Muscle of leg (tissue), 3 donors: ENCODE measurements at regions not wholly inside any gene's neighbourhood (a gene's known extent, or its start where the extent isn't known, plus 50 kb on each side); places are given as distances from the start of the nearest gene placed in this dataset.

Source experiments
- DNase-seq: peaks from one replicate; pipeline ENCODE4 v3.0.0; 2013
- H3K27ac ChIP-seq: one replicate; pipeline ENCODE4 v1.5.1; 2013; ENCODE audit warnings: mild to moderate bottlenecking, low read length, control low read depth
- H3K27me3 ChIP-seq: one replicate; pipeline ENCODE4 v1.6.1; 2013; ENCODE audit warnings: low read length; ENCODE audit not compliant: control insufficient read depth, insufficient read depth
- H3K36me3 ChIP-seq: one replicate; pipeline ENCODE4 v1.6.1; 2013; ENCODE audit warnings: low read length; ENCODE audit not compliant: control insufficient read depth, insufficient read depth
- H3K4me1 ChIP-seq: one replicate; pipeline ENCODE4 v1.6.1; 2013; ENCODE audit warnings: low read length; ENCODE audit not compliant: control insufficient read depth, insufficient read depth
- H3K4me3 ChIP-seq: one replicate; pipeline ENCODE4 v1.5.1; 2013; ENCODE audit warnings: low read length, control low read depth
- H3K9me3 ChIP-seq: replicated peaks from 2 replicates; pipeline ENCODE4 v1.6.1; 2013; ENCODE audit warnings: low read depth, low read length; ENCODE audit not compliant: control insufficient read depth
- WGBS: methylation state at CpG from one replicate; pipeline ENCODE4 v1.1.5; 2013; ENCODE audit warnings: missing lambda C conversion rate; ENCODE audit not compliant: insufficient coverage; 5-methylcytosine and 5-hydroxymethylcytosine counted together

DNA sequence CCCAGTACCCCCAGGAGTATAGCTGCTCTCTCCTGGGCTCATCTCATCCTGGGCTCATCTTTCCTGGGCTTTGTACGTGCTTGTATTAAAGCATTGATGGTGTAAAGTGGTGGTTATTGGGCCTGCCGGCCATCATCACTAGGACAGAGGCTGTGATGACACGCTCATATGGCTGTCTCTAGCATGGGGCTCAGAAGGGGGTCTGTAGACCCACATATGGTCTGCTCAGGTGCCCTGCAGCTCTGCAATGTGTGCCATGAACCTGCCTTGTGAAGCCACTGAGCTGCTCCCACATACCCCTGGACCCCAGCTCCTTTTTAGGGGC is 143.4 kb downstream of the CDC5L start:
- WGBS = 100% methylated on average over 2 of the region's 3 CpGs
- no peaks in the 10 kb centered on the region for H3K9me3 ChIP-seq
- H3K4me1 ChIP-seq = no peaks in the 10 kb centered on the region
- H3K36me3 ChIP-seq = no peaks in the 10 kb centered on the region
- no peak for DNase-seq
- no peak overlapping the region for H3K27ac ChIP-seq
- H3K4me3 ChIP-seq = no peak overlapping the region
- peaks cover 6% of the 10 kb centered on the region for H3K27me3 ChIP-seq

DNA sequence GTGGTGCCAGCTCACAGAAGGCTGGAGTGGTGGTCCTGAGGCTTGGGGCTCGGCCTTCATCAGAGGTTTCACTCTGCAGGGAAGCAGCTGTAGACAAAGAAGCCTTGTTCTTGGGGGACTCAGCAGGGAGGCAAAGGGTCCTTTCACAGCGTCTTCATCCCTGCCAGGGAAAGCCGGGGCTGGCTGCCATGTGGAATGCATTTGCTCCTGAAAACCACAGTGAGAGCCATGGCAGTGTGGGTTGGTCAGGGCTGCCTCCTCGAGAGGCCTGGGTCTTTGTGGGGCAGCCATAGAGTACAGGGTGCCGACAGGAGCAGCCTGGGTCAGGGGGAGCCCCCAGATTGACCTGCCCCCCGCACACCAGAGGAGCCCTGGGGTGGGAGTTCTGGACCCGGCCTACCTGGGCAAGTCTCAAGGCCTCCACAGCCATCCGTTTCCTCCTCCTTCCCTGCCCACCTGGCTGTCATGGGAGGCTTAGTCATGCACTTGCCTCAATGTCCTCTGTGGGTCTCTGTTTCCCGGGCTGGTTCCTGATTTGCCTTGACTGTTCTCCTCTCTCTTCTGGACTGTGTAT is 144.0 kb downstream of the CDC5L start:
- H3K27ac ChIP-seq = no peak overlapping the region
- H3K27me3 ChIP-seq = peaks cover 6% of the 10 kb centered on the region
- H3K9me3 ChIP-seq = no peaks in the 10 kb centered on the region
- H3K4me3 ChIP-seq = no peak overlapping the region
- WGBS = 66% methylated on average over 8 of the region's 9 CpGs
- no peaks in the 10 kb centered on the region for H3K36me3 ChIP-seq
- H3K4me1 ChIP-seq = no peaks in the 10 kb centered on the region
- no peak for DNase-seq

DNA sequence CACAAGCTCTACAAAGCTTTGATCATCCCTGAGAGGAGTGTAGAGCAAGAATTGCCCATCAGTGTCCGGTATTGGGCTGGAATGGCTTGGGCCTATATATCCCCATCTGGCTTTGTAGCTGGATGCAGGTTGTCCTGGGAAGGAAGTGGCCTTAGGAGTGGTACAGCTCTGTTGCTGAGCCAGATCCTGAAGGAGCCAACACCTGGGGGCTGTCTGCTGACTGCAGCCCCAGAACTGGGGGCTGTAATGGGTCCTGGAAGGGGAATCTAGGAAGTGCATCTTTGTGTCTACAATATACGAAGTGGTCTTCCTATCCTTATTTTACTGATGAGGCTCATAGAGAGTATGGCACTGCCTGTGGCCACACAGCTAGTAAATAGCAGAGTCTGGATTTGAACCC is 145.9 kb downstream of the CDC5L start:
- H3K36me3 ChIP-seq = no peaks in the 10 kb centered on the region
- H3K9me3 ChIP-seq = no peaks in the 10 kb centered on the region
- DNase-seq = no peak
- H3K4me3 ChIP-seq = no peak overlapping the region
- no peaks in the 10 kb centered on the region for H3K4me1 ChIP-seq
- no peak overlapping the region for H3K27ac ChIP-seq
- H3K27me3 ChIP-seq = peaks cover 6% of the 10 kb centered on the region
- WGBS = 82% methylated on average over 2 of the region's 2 CpGs

DNA sequence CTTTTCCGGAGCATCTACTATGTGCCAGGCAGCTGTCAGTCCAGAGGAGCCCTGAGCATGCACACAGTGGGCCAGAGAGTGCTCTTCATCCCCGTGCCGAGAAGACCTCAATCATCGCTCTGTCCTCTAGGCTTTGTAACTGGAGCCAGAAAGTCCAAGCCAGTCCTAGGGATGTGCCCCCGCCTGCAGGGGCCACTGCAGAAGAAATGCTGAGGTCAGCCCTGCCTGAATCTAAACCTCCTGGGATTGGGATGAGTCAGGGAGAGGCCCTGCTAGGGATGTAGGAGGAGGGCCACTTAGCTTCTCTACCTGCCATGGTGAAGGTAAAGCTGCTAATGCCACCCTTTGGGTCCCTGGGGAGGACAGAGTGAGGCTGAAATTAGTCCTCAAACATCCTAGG is 146.8 kb downstream of the CDC5L start:
- 93% methylated on average over 5 of the region's 5 CpGs for WGBS
- H3K9me3 ChIP-seq = no peaks in the 10 kb centered on the region
- H3K36me3 ChIP-seq = no peaks in the 10 kb centered on the region
- no peaks in the 10 kb centered on the region for H3K4me1 ChIP-seq
- DNase-seq = no peak
- no peak overlapping the region for H3K4me3 ChIP-seq
- no peak overlapping the region for H3K27ac ChIP-seq
- H3K27me3 ChIP-seq = peaks cover 6% of the 10 kb centered on the region

DNA sequence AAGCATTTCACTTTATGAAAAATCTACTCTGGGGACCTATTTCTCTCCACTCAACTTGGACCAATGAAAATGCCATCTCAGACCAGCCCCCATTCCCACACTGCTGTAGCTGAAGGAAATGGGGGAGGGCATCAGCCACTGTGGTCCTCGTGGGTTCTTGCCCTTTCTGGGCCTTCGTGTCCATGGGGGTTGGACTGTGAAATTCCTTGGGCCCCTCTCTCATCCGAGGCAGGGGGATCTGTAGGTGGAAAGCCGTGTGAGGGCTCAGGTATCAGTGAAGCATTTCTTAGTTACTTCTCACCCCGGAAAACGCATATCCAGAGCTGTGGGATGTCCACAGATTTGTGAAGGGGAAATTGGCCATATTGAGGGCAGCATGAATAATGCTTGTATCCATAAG is 147.9 kb downstream of the CDC5L start:
- Histone ChIP-seq H3K4me3 (no peak overlapping the region), H3K27me3 (peaks cover 4% of the 10 kb centered on the region), H3K36me3 (no peaks in the 10 kb centered on the region), H3K9me3 (no peaks in the 10 kb centered on the region), H3K27ac (no peak overlapping the region), H3K4me1 (no peaks in the 10 kb centered on the region)
- WGBS = 82% methylated on average over 6 of the region's 6 CpGs
- no peak for DNase-seq

DNA sequence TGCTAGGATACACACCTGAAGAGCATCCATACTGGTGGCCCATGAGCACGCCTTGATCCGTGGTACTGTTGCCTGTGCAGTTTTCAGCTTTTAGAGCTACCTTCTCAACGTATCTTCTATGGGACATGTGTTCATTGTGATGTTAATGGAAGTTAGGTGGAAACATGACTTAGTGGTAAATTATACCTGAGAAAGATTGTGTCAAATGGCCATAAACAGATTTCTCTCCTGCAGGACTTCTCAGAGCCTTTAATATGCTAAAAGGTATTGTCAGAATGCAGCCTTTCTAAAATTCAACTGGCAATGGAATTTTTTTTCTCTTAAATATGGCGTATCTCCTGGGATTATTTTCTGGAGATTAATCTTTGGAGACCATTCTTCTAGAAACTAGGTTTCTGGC is 148.5 kb downstream of the CDC5L start:
- 80% methylated on average over 2 of the region's 4 CpGs for WGBS

DNA sequence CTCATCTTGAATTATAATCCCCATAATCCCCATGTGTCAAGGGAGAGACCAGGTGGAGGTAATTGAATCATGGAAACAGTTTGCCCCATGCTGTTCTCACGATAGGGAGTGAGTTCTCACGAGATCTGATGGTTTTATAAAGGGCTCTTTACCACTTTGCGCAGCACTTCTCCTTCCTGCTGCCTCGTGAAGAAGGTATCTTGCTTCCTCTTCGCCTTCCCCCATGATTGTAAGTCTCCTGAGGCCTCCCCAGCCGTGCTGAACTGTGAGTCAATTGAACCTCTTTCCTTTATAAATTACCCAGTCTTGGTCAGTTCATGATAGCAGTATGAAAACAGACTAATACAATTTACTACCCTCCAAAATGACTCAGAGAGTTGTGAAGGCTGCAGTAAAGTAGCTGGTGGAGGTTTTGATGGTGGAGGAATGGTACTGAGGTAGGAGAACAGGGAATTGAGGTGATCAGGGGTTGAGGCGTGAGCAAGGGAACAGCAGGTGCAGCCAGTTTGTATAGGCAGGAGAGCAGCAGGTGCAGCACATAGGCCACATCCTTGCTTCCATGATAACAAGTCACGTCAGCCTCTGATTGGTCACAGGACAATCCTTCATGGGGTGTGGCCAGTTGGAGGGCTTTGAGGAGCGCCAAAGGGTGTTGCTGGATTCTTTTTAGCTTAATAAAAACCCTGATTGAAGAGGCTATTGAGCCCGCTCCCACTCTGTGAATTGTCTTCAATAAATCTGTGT is 150.0 kb downstream of the CDC5L start:
- Histone ChIP-seq H3K36me3 (no peaks in the 10 kb centered on the region), H3K27me3 (peaks cover 6% of the 10 kb centered on the region), H3K4me1 (no peaks in the 10 kb centered on the region), H3K4me3 (no peak overlapping the region), H3K27ac (no peak overlapping the region), H3K9me3 (no peaks in the 10 kb centered on the region)
- no peak for DNase-seq
- 70% methylated on average over 9 of the region's 10 CpGs for WGBS

More for the DNA sequence above, 148.5 kb downstream of the CDC5L start:
- H3K9me3 ChIP-seq = no peaks in the 10 kb centered on the region
- H3K27me3 ChIP-seq = peaks cover 5% of the 10 kb centered on the region
- no peaks in the 10 kb centered on the region for H3K4me1 ChIP-seq
- H3K36me3 ChIP-seq = no peaks in the 10 kb centered on the region
- no peak overlapping the region for H3K27ac ChIP-seq
- DNase-seq = no peak
- no peak overlapping the region for H3K4me3 ChIP-seq

DNA sequence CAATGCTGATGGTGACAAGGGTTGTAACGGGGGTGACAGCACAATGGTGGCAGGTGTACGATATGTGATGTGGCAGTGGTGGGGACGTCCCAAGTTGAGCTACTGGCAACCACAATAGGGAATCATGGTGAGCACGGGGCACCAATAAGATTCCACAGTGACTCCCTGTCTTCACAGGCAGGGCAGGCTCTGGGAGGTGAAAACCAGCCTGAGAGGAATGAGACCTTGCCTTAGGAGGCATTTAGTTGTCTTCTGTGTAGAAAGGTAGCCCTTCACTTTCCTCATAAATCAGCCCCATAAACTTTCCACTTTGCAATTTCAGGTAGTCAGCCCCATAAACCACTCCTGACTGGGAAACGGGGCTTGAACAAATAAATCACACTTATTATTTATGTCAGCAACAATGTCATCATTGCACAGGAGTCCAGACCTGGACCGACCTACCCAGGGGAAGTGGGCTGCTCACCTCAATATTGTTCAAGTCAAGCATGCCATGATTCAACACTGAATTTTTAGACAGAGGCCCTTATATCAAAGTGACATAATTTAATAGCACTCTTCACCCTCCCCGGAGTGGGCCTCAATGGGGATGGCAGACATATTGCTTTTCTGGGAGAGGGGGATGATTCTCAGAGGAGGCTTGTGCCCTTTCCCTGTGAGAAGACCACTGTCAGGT is 150.8 kb downstream of the CDC5L start:
- WGBS = 77% methylated on average over 4 of the region's 7 CpGs
- H3K27me3 ChIP-seq = peaks cover 6% of the 10 kb centered on the region
- H3K36me3 ChIP-seq = no peaks in the 10 kb centered on the region
- no peaks in the 10 kb centered on the region for H3K4me1 ChIP-seq
- no peak for DNase-seq
- no peaks in the 10 kb centered on the region for H3K9me3 ChIP-seq
- H3K27ac ChIP-seq = no peak overlapping the region
- H3K4me3 ChIP-seq = no peak overlapping the region

DNA sequence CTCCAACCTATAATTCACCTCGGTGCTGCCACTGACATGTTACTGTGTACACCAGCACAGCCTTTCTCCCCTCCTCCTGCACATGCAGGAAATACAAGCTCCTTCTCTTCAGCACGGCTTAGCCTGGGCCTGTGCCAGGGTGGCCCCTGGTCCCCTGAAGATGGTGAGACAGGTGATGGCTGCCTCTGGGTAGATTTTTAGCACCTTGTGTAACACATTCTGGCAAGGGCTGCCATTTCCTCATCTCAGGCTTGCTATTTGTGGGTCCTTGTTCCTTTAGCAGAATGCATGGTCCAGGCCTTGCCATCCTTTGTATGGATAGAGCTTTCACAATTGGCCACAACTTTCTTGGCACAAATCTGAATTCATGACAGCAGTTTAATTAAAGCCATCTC is 151.3 kb downstream of the CDC5L start:
- no peaks in the 10 kb centered on the region for H3K4me1 ChIP-seq
- DNase-seq = no peak
- H3K27ac ChIP-seq = no peak overlapping the region
- H3K4me3 ChIP-seq = no peak overlapping the region
- H3K9me3 ChIP-seq = no peaks in the 10 kb centered on the region
- WGBS = no CpG with 5 or more reads among the region's 2 CpGs
- H3K36me3 ChIP-seq = no peaks in the 10 kb centered on the region
- H3K27me3 ChIP-seq = peaks cover 4% of the 10 kb centered on the region

DNA sequence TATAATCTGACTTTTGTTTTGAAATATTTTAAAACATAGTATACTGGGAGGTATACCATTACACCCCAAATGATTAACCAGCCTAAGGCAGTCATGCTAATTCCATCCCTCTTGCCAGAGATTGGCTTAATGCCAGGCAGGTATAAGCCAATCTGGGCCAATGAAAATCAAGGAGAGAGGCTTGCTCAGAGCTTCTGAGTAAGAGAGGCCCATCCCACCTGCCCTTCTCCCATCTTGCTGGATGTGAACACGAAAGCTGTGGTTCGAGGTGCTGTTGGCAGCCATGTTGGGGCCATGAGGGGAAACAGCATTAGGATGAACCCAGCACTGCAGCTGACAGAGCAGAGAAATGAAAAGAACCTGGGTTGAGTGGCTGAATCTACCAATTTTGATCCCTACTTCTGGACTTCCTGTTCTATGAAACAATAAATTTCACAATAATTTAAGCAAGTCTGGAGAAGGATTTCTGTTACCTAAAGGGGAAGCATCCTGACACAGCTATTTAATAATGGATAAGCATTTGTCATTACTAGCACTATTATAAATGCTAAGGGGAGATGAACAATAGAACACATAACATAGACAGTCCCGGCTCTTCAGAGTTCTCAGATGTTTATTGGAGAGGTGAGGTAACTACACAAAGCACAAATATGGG is 152.3 kb downstream of the CDC5L start:
- WGBS = no CpG with 5 or more reads among the region's 3 CpGs
- Histone ChIP-seq H3K4me1 (no peaks in the 10 kb centered on the region), H3K27me3 (peaks cover 4% of the 10 kb centered on the region), H3K27ac (no peak overlapping the region), H3K36me3 (no peaks in the 10 kb centered on the region), H3K9me3 (no peaks in the 10 kb centered on the region), H3K4me3 (no peak overlapping the region)
- DNase-seq = no peak
